ENCODE measurements at regions not wholly inside any gene's neighbourhood (a gene's known extent, or its start where the extent isn't known, plus 50 kb on each side); places are given as distances from the start of the nearest gene placed in this dataset.

DNA sequence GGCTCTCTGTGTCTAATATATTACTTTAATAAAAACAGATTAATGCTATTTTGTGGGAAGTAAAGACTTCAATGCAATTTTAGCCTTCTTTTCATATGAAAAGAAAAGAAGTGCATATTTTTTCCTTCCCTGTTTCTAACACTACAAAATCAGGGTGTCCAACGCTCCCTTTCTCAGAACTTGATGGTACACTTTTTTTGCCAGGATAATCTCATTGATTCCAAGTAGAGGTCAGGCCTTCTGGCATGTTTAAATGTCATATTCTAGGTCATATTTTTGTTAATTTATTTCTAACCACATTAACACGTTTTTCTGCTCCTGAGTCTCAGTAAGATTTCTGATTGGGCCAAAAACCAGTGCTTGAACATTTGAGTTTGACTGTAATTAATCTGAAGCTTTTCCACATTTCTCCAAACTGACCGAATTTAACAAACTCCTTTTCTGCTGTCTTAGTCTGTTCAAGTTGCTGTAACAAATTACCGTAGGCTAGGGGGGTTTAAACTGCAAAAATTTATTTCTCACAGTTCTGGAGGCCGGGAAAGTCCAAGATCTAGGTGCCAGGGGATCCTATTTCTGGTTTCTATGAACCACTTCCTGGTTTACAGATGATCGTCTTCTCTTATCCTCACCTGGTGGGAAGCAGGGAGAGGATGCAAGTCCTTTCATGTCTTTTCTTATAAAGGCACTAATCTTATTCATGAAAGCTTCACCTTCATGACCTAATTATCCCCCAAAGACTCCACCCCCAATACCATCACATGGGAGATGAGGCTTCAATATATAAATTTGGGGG lies 63.2 kb upstream of the ELL2 start:
- dilution Hi-C loops (cut with MboI; ENCODE audit: extremely low pct_ligation_motif_present, low sequenced_read_pairs) (no loop called here), intact Hi-C loops (cut with micrococcal nuclease) (no loop called here)
- Histone ChIP-seq H3K4me2 (ENCODE audit: insufficient read depth, low read length) (no peak overlapping the region), H4K20me1 (replicated peaks; ENCODE audit: control insufficient read depth, extremely low read depth, insufficient read depth, low read length) (no peaks in the 10 kb centered on the region), H2AFZ (ENCODE audit: low read depth, low read length) (no peak overlapping the region), H3K4me3 (replicated peaks in 1 of 3; ENCODE audit: insufficient read depth in 1 of 3, low read depth in 1 of 3, low read length in 3 of 3) (no peak overlapping the region), H3K9me3 (replicated peaks; ENCODE audit: control insufficient read depth, insufficient read depth, low read length) (no peaks in the 10 kb centered on the region), H3K9me1 (replicated peaks; ENCODE audit: control insufficient read depth, extremely low read depth, insufficient read depth, low read length) (no peaks in the 10 kb centered on the region), H3K79me2 (ENCODE audit: control insufficient read depth, insufficient read depth, low read length) (no peaks in the 10 kb centered on the region), H3K36me3 (ENCODE audit: control insufficient read depth in 2 of 2, extremely low read depth in 1 of 2, insufficient read depth in 2 of 2, low read length in 2 of 2) (no peaks in the 10 kb centered on the region), H3K27me3 (ENCODE audit: control insufficient read depth in 2 of 2, insufficient read depth in 2 of 2, low read length in 2 of 2) (no peaks in the 10 kb centered on the region), H3K9ac (replicated peaks; ENCODE audit: extremely low read depth, insufficient read depth, low read length) (no peak overlapping the region), H3K27ac (ENCODE audit: insufficient read depth, low read depth, low read length) (no peak overlapping the region), H3K4me1 (ENCODE audit: control insufficient read depth, extremely low read depth, insufficient read depth, low read length) (no peaks in the 10 kb centered on the region)
- BruUV-seq (replicated peaks): no TSS peak
- DNase-seq (ENCODE audit: low read depth, low spot score) (no peak), FAIRE-seq (no peak)
- ChIA-PET CTCF (no interaction called here), POLR2A (no interaction called here)
- TF ChIP-seq POLR2AphosphoS5 (IDR thresholded peaks at IDR 0.05; ENCODE audit: insufficient read depth, low read depth, low read length) (no peak), FOS (IDR thresholded peaks at IDR 0.05; ENCODE audit: borderline replicate concordance, insufficient read depth, low read length) (no peak), EZH2 (IDR thresholded peaks at IDR 0.05; ENCODE audit: borderline replicate concordance, low read depth, low read length, severe bottlenecking) (no peak), MYC (IDR thresholded peaks at IDR 0.05; ENCODE audit: low read depth, low read length) (no peak), POLR2A (IDR thresholded peaks at IDR 0.05; ENCODE audit: low read depth, low read length) (no peak), JUN (IDR thresholded peaks at IDR 0.05; ENCODE audit: borderline replicate concordance, insufficient read depth, insufficient read length, low read depth) (no peak), GATA2 (IDR thresholded peaks at IDR 0.05; ENCODE audit: insufficient read depth, insufficient read length, low read depth, low read length) (no peak)
- TF ChIP-seq, protein P1, sequence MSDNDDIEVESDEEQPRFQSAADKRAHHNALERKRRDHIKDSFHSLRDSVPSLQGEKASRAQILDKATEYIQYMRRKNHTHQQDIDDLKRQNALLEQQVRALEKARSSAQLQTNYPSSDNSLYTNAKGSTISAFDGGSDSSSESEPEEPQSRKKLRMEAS (IDR thresholded peaks at IDR 0.05; ENCODE audit: insufficient read depth, insufficient read length): no peak
- TF ChIP-seq, protein P2, sequence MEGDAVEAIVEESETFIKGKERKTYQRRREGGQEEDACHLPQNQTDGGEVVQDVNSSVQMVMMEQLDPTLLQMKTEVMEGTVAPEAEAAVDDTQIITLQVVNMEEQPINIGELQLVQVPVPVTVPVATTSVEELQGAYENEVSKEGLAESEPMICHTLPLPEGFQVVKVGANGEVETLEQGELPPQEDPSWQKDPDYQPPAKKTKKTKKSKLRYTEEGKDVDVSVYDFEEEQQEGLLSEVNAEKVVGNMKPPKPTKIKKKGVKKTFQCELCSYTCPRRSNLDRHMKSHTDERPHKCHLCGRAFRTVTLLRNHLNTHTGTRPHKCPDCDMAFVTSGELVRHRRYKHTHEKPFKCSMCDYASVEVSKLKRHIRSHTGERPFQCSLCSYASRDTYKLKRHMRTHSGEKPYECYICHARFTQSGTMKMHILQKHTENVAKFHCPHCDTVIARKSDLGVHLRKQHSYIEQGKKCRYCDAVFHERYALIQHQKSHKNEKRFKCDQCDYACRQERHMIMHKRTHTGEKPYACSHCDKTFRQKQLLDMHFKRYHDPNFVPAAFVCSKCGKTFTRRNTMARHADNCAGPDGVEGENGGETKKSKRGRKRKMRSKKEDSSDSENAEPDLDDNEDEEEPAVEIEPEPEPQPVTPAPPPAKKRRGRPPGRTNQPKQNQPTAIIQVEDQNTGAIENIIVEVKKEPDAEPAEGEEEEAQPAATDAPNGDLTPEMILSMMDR (IDR thresholded peaks at IDR 0.05; ENCODE audit: extremely low read depth in 1 of 2, insufficient read depth in 1 of 2, low read depth in 1 of 2, low read length in 2 of 2): no peak
